Endothelial cell (in vitro differentiated cells): ENCODE measurements at regions not wholly inside any gene's neighbourhood (a gene's known extent, or its start where the extent isn't known, plus 50 kb on each side); places are given as distances from the start of the nearest gene placed in this dataset.
"Not testable (repeated sequence)": the region's sequence is repeated elsewhere in the genome, so short reads cannot be mapped to it uniquely, and the experiment has no call there.

Source experiments
- DNase-seq: peaks from one replicate; pipeline ENCODE4 v3.0.0; 2021; ENCODE audit warnings: low spot score
- H3K27ac Mint-ChIP-seq: one replicate; pipeline ENCODE4 v1.8.0; 2021; ENCODE audit warnings: mixed read lengths, inconsistent platforms; ENCODE audit not compliant: unreplicated experiment
- H3K27me3 Mint-ChIP-seq: one replicate; pipeline ENCODE4 v1.8.0; 2021; ENCODE audit warnings: mild to moderate bottlenecking, moderate library complexity, mixed read lengths, inconsistent platforms; ENCODE audit not compliant: unreplicated experiment
- H3K36me3 Mint-ChIP-seq: one replicate; pipeline ENCODE4 v1.8.0; 2021; ENCODE audit warnings: mild to moderate bottlenecking, low read depth, mixed read lengths, inconsistent platforms; ENCODE audit not compliant: unreplicated experiment
- H3K4me1 Mint-ChIP-seq: one replicate; pipeline ENCODE4 v1.8.0; 2021; ENCODE audit warnings: mild to moderate bottlenecking, mixed read lengths, inconsistent platforms; ENCODE audit not compliant: unreplicated experiment
- H3K4me3 Mint-ChIP-seq: one replicate; pipeline ENCODE4 v1.8.0; 2021; ENCODE audit warnings: mild to moderate bottlenecking, mixed read lengths, inconsistent platforms; ENCODE audit not compliant: unreplicated experiment
- H3K9me3 Mint-ChIP-seq: one replicate; pipeline ENCODE4 v1.8.0; 2021; ENCODE audit warnings: mixed read lengths, inconsistent platforms; ENCODE audit not compliant: unreplicated experiment
- TF ChIP-seq, protein P1 (sequence below): fragments of 200-600 bp; sonication (generic); IDR thresholded peaks from one replicate; pipeline ENCODE4 v1.5.0; 2021; ENCODE audit warnings: antibody characterized with exemption; ENCODE audit not compliant: unreplicated experiment

GRCh38 chr4:72893354-72894066 lies 176.0 kb downstream of the COX18 start:
- Mint-ChIP-seq H3K9me3 (no peaks in the 10 kb centered on the region), H3K27ac (no peak overlapping the region), H3K36me3 (no peaks in the 10 kb centered on the region), H3K4me3 (no peak overlapping the region), H3K27me3 (no peaks in the 10 kb centered on the region), H3K4me1 (no peaks in the 10 kb centered on the region)
- DNase-seq, result no peak
- TF ChIP-seq, protein P1, sequence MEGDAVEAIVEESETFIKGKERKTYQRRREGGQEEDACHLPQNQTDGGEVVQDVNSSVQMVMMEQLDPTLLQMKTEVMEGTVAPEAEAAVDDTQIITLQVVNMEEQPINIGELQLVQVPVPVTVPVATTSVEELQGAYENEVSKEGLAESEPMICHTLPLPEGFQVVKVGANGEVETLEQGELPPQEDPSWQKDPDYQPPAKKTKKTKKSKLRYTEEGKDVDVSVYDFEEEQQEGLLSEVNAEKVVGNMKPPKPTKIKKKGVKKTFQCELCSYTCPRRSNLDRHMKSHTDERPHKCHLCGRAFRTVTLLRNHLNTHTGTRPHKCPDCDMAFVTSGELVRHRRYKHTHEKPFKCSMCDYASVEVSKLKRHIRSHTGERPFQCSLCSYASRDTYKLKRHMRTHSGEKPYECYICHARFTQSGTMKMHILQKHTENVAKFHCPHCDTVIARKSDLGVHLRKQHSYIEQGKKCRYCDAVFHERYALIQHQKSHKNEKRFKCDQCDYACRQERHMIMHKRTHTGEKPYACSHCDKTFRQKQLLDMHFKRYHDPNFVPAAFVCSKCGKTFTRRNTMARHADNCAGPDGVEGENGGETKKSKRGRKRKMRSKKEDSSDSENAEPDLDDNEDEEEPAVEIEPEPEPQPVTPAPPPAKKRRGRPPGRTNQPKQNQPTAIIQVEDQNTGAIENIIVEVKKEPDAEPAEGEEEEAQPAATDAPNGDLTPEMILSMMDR, result no peak

DNA sequence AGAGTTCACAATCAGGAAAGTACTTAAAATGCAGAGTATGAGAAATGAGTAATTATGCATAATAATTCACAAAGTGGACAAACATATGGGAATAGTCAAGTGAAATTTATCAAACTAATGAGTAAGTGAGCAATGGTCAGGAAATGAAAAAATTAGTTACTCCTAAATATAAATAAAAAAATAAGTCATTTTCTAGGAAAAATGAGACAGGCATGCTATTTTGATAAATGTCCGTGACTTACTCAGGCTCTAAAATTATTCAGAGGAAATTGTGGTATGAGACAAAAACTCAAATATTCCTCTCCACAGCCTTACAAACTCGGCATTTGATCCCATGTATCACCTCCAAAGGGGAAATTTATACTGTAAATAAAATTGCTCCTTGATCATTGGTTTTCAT lies 181.2 kb downstream of the COX18 start:
- no peak for DNase-seq
- Mint-ChIP-seq H3K4me1 (no peaks in the 10 kb centered on the region), H3K9me3 (no peaks in the 10 kb centered on the region), H3K36me3 (no peaks in the 10 kb centered on the region), H3K27ac (no peak overlapping the region), H3K27me3 (no peaks in the 10 kb centered on the region), H3K4me3 (no peak overlapping the region)
- TF ChIP-seq, protein P1, result no peak

- H3K9me3 Mint-ChIP-seq, result no peaks in the 10 kb centered on the region
- no peak for DNase-seq
- TF ChIP-seq, protein P1, result no peak
- no peaks in the 10 kb centered on the region for H3K27me3 Mint-ChIP-seq
- H3K36me3 Mint-ChIP-seq, result no peaks in the 10 kb centered on the region
- no peaks in the 10 kb centered on the region for H3K4me1 Mint-ChIP-seq
- H3K27ac Mint-ChIP-seq, result no peak overlapping the region
- H3K4me3 Mint-ChIP-seq, result no peak overlapping the region
These were observed 182.4 kb downstream of the COX18 start for GRCh38 chr4:72887152-72887551.

DNA sequence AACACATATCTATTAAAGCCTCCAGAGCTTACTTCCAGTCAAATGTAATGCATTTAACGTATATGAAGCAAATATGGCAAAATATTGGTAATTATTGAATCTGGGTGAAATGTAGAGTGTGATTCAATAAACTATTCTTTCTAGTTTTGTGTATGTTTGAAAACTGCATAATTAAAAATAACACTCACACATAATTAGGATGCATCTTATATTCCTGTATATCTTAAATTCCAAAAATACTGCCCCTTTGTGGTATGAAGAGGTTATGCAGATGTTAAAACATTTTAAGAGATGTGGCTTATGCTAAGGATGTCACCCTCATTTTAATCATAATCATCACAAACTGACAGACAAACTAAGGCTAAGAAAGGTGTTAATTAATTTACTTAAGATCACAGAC lies 182.9 kb downstream of the COX18 start:
- H3K4me1 Mint-ChIP-seq, result no peaks in the 10 kb centered on the region
- H3K9me3 Mint-ChIP-seq, result no peaks in the 10 kb centered on the region
- H3K36me3 Mint-ChIP-seq, result no peaks in the 10 kb centered on the region
- no peak overlapping the region for H3K27ac Mint-ChIP-seq
- H3K27me3 Mint-ChIP-seq, result no peaks in the 10 kb centered on the region
- TF ChIP-seq, protein P1, result peak; percentile 66
- no peak for DNase-seq
- no peak overlapping the region for H3K4me3 Mint-ChIP-seq

DNA sequence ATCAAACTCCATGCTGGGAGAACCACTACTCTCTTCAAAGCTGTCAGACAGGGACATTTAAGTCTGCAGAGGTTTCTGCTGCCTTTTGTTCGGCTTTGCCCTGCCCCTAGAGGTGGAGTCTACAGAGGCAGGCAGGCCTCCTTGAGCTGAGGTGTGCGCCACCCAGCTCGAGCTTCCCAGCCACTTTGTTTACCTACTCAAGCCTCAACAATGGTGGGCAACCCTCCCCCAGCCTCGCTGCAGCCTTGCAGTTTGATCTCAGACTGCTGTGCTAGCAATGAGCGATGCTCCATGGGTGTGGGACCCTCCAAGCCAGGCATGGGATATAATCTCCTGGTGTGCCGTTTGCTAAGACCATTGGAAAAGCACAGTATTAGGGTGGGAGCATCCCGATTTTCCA lies 185.3 kb downstream of the COX18 start:
- H3K27ac Mint-ChIP-seq, H3K4me3 Mint-ChIP-seq, DNase-seq, H3K27me3 Mint-ChIP-seq, H3K36me3 Mint-ChIP-seq, H3K4me1 Mint-ChIP-seq, H3K9me3 Mint-ChIP-seq: not testable (repeated sequence)
